Glomerular endothelial cell (primary cell): ENCODE measurements at regions not wholly inside any gene's neighbourhood (a gene's known extent, or its start where the extent isn't known, plus 50 kb on each side); places are given as distances from the start of the nearest gene placed in this dataset.
"Not testable (repeated sequence)": the region's sequence is repeated elsewhere in the genome, so short reads cannot be mapped to it uniquely, and the experiment has no call there.

Source experiments
- DNase-seq: peaks from one replicate; pipeline ENCODE4 v3.0.0-alpha.2; 2011; ENCODE audit warnings: low read depth, low spot score; ENCODE audit errors: extremely low read depth

DNA sequence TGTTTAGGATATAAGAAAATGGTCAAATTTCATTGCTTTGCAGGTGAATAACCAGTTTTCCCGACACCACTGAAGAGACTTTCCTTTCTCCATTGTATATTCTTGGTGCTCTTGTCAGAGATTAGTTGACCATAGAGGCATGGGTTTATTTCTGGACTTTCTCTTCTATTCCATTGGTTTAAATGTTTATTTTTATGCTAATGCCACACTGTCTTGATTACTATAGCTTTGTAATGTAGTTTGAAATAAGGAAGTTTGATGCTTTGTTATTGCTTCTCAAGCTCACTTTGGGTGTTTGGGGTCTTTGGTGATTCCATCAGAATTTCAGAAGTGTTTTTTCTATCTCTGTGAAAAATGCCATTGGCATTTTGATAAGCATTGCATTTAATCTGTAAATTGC, 190.0 kb upstream of the SPRY2 start:
- DNase-seq: no peak

DNA sequence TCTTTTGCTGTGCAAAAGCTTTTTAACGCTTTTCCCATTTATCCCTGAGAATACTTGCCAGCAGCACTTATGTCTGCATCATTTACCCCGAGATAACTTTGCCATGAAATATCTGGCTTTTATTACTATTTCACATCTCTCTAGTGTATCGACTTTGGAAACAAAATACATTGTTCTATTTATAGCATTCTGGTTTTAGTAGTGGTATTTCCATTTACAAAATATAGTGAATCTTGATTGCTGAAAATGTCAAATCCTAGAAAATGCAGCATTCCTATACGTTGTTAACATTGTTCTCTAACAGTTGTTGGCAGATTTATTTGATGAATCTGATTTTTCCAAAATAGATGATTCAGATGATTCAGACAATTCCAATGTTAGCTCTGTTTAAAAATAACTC, 189.3 kb upstream of the SPRY2 start:
- no peak for DNase-seq

DNA sequence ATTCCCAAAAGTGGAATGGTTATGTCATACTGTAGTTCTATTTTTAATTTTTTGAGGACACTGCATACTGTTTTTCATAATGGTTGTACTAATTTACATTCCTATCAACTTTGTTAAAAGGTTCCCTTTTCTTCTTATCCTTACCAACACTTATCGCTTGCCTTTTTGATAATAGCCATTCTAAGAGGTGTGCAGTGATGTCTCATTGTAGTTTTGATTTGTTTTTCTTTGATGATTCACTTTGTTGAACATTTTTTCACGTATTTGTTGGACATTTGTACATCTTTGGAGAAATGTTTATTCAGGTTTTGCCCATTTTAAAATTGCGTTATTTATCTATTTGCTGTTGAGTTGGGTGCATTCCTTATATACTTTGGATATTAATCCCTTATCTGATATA, 188.8 kb upstream of the SPRY2 start:
- peak; percentile 29 for DNase-seq

DNA sequence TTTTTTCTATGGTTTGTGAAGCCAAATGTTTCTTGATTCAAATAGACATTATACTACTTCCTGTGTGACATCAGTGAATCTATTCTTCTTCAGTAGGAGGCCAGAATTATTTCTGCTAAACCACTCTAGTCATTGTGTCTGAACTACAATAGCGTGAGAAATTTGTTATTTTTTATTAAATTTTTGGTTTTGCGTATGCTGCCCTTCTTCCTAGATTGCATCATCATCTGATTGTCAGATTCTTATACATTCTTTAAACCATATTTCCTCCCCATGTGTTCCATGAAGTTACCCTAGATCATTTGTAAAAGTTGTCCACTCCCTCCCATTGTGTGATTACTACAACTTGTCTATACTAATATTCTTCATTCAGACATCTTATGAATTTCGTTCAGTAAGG, 187.8 kb upstream of the SPRY2 start:
- no peak for DNase-seq

DNA sequence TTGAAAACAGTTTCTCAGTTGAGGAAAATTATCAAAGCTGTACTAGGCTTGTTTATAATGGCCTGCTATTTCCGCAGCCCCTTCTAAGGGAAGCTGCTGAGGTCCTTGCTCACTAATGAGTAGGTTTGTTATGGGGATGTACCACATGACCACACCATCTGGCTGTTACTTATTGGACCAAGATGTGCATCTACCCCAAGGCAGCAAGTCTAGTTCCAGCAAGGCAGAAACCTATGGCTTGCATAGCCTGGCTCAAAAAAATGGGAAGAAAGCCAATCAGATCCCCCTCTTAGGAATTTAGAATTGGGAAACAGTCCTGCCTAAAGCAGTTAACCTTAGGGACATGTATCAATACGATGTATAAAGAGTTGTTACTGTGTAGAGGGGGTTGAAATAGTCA, 186.5 kb upstream of the SPRY2 start:
- DNase-seq: no peak

DNA sequence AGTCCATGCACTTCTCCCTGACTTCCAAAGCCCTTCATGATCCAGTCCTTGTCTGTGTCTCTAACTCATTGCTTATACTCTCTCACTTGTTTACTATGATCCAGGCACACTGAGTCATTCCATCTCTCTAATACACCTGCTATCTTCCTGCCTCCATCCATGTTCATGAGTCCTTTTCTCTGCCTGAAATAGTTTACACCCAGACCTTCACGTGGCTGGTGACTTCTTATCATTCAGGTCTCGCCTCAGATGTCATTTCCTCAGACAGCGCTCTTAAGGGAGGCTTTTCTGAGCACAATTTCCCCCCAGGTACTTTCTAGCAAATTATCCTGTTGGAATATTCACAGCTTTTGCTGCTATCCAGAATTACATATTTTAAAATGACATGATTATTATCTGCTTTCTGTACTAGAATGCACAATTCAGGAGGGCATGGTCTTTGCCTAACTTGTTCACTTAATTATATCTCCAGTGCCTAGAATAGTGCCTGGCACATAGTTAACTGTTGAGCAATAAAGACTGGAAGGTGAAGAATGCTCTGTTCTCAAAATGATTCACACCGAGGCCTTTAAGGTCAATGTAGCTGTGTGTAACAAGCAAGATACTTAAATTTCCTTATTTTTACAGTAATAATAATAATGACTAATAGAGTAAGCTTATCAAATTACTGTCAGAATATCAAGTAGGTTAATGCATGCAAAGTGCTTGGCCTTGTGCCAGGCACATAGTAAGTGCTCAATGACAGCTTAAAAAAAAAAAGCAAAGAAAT, 183.7 kb upstream of the SPRY2 start:
- DNase-seq: peak; percentile 16

DNA sequence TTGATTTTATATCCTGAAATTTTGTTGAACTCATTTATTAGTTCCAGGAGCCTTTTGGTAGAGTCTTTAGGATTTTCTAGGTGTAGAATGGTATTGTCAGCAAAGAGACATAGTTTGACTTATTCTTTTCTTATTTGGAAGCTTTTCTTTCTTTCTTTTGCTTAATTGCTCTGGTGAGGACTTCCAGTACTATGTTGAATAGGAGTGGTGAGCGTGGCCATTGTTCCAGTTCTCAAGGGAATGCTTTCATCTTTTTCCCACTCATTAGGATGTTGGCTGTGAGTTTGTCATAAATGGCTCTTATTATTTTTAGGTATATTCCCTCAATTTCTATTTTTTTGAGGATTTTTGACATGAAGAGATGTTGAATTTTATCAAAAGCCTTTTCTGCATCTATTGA, 182.2 kb upstream of the SPRY2 start:
- DNase-seq: no peak

DNA sequence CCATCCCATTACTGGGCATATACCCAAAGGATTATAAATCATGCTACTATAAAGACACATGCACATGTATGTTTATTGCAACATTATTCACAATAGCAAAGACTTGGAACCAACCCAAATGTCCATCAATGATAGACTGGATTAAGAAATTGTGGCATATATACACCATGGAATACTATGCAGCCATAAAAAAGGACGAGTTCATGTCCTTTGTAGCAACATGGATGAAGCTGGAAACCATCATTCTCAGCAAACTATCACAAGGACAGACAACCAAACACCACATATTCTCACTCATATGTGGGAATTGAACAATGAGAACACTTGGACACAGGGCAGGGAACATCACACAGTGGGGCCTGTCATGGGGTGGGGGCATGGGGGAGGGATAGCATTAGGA, 181.5 kb upstream of the SPRY2 start:
- DNase-seq: not testable (repeated sequence)

DNA sequence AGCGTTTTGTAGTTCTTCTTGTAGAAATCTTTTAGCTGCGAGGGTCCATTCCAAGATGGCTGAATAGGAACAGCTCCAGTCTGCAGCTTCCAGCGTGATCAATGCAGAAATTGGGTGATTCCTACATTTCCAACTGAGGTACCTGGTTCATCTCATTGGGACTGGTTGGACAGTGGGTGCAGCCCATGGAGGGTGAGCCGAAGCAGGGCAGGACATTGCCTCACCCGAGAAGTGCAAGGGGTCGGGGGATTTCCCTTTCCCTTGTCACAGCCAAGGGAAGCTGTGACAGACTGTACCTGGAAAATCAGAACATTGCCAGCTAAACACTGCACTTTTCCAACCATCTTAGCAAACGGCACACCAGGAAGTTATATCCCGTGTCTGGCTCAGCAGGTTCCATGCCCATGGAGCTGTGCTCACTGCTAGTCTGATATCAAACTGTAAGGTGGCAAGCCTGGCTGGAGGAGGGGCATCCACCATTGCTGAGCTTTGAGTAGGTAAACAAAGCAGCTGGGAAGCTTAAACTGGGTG, 176.0 kb upstream of the SPRY2 start:
- DNase-seq: no peak

DNA sequence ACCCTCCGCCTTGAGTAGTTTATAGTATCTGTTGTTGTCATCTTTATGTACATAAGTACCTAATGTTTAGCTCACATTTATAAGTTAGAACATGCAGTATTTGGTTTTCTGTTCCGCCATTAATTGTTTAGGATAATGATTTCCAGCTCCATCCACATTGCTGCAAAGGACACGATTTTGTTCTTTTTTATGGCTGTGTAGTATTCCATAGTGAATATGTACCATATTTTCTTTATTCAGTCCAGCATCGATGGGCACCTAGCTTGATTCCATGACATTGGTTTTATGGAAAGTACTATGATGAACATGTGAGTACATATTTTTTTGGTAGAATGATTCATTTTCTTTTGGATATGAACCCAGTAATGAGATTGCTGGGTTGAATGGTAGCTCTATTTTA, 174.4 kb upstream of the SPRY2 start:
- no peak for DNase-seq

DNA sequence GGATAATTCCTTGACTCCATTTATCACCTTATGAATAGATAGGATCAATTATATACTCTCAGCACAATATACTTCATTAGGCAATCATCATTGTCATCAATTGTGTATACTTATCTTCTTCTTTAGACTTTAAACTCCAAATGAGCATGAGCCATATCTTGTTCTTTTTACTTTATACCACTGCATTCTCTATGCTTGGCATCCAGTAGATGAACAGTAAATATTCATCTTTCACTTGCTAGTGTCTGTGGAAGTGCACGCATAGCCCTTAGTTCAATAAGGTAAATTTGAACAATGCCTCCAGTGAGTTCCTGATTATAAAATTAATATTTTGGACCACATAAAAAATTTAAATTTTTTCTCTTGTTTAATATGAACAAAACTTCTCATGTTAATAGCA, 172.3 kb upstream of the SPRY2 start:
- no peak for DNase-seq

DNA sequence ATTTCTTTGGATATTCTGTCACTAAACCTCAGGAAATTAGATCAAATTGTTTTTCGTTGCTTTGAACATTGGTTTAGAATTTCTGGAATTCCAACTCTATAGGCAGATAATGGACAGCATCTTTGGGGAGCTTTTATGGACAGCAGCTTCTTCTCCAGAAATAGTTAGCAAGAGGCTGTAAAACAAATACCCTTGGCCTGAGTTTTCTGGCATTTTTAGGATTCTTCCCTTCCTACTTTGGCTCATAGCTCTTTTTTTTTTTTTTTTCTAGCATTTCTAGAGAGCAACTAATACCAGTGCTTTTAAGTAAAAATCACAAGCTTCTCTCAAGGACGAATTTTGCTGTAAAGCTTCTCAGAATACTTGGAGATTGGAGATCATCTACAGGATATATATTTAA, 169.8 kb upstream of the SPRY2 start:
- DNase-seq: no peak

DNA sequence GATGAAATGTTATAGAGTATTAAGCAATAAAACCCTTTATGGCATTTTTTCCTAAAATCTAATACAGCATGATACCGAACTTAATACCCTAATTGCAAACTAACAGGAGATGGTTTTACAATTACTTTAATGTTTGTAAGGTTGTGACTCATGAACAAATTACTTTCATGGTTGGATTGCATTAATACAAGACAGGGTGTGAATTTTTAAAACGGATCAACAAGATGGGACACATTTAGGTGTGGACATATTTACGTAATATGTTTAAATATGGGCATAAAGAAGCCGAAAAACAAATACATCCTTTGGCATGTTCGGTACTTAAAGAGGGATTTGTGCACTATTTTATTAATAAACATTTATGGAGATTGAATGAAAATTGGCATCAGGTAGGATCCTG, 168.3 kb upstream of the SPRY2 start:
- no peak for DNase-seq

DNA sequence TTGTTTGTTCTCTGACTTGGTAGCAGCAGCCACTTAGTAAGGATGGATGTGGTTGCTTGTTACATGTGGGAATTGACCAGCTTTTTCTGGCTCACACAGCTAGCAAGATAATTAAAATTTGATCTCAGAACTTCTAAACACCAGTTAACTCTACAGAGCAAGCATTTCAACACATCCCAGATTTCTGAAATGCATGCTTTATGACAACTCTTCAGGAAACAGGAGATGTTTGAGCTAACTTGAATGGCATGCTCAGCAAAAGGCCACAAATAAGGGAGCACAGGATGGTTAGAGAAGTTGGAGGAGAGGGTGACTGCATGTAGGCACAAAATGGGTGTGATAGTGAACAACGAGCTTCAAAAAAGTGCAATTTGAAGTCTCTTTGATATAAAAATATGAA, 167.1 kb upstream of the SPRY2 start:
- no peak for DNase-seq

DNA sequence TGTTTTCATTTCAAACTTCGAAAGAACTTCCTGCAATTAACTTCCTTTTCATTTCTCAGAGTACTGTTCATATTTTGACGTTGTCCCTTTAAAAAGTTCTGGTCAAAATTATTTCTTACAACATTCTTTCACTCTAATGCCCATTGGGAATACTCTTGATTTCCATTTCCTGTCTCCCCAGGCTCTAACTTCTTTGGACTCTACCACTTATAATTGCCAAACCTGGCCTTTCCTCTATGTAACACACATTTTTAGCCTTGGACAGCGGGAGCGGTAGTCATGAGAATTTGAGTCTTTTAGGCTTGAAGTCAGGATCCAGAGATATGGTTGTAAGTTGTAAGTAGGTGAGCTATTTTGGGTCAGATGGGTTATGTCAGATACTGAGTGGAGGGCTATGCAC, 163.5 kb upstream of the SPRY2 start:
- no peak for DNase-seq

DNA sequence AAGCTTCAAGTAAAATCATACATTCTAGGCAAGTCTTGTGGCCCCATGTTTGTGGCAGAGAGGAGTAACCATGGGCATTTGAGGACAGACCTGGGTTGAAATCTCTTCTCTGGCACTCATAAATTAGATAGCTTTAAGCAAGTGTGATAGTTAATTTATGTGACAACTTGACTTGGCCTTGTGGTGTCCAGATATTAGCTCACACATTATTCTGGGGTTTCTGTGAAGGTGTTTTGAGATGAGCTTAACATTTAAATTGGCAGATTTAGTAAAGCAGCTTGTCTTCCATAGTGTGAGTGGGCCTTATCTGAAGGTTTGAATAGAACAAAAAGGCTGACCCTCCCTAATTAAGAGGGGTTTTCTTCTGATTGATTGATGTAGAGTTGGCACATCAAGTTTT, 161.4 kb upstream of the SPRY2 start:
- no peak for DNase-seq

DNA sequence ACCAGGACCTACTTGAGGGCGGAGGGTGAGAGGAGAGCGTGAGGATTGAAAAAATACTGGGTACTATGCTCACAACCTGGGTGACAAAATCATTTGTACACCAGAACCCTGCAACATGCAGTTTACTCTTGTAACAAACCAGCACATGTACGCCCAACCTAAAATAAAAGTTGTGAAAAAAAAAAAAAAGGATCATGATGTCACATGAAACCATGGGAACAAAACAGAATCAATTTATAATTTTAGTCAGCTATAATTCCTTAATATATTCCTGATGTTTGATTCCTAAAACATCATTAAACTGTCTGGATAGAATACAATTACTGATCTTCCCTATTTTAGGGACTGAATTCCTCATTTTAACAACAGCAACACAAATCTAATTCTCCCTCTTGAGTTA, 160.6 kb upstream of the SPRY2 start:
- DNase-seq: no peak

DNA sequence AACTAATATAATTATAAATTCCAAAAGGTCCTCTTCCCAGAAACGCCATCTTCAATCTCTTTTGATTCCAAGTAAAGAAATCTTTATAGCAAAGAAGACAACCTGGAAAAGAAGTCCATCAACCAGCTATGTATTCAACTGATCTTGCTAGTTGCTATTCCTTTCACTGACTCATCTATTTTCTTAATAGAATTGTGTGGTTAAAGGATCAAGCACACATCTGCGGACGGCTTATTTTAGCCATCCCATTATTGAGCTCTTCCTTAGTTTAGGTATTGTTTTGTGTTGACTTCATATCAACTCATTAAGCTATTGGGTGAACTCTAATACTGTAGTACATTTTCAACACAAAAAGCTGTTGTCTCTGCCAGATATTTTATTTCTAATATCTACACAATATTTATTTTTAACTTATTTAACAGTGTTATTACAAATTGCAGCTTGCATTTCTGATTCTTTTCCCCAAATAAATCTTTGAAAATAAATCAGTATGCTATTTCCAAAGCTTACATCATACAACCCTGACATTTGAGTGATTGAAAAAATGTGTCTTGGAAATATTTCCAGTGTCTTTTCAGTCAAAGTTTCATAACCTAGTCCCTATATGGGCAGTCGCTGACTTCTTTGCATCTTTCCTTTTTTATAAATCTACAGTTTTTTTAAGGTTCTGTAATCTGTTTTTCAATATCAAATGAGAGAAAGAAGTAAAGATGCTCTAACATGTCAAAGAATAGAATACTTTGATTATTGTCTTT, 158.8 kb upstream of the SPRY2 start:
- DNase-seq: no peak

DNA sequence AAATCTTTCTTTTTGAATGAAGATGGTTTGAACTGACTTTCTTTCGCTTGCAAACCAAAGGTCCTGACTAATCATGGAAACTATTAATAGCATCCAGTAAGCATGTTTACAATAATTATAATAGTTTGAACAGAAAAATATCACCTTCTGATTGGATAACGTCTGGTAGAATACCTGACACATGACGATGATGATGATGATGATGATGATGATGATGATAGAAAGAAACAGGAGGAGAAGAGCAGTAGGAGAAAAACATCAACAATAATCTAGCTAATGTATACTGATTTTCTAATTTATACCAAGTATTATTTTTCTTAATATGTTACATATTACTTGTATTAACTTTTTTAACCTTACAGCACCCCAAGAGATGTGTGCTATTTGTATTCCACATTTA, 157.5 kb upstream of the SPRY2 start:
- no peak for DNase-seq

DNA sequence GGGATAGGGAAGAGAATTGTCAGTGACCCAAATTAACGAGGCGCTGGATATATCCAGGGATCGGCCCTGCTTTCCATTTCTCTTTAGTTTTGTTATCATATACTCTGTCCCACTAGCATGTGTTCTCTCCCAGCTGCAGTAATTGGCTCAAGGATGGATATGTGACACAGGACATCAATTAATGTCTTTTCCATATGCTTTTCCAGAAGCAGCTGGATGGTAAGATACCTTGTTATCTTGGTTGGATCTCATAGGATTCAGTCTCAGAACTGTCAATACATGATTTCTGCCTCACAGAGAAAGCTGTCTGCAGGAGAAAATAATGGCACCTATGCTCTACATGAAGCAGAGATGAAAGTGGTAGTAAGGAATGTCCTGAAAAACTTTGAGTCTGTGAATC, 157.1 kb upstream of the SPRY2 start:
- no peak for DNase-seq

DNA sequence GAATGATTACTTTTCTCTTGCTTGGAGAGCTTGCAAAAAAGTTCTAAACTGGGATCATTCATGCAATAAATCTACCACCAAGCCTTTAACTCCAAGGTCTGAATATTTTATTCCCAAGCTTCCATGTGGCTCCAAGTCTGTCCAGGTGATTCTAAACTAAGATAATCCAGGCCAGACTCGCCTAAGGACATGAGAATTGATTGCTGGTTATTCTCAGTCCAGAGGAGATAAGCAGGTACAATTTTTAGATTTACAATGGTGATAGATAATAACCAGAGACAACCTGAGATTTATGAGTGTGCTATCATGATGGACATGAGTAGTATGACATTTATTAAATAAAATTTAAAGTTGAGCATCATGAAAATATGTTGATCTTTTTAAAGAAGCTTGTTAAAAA, 156.5 kb upstream of the SPRY2 start:
- DNase-seq: no peak

DNA sequence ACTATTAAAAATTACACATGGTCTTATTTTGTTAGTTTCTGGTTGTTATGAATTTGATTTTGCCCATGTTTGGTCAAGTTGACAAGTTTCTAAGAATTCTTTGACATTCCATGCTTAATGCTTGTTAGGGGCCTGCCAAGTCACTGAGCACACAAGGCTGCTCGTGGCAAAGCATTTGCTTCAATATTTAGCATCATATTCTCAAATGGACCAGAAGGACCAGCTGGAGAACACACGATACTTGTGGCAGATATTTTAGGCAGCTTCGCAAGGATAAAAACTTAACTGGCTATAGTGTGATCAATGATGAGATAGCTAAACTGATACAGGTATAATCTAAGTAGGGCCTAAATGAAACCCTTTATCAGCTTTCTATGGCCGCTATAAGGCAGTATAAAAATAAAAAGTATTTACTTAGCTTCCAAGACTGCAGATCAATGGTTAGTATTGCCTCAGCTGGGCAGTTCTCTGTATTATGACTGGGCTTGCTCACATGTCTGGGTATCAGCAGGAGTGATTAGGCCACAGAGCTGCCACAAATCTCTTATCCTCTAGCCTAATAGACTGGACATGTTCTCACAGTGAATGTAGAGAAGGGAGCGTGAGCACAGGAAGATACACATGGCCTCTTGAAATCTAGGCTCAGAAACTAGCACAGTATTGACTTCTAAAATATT, 155.9 kb upstream of the SPRY2 start:
- DNase-seq: no peak
